ENCODE measurements at regions not wholly inside any gene's neighbourhood (a gene's known extent, or its start where the extent isn't known, plus 50 kb on each side); places are given as distances from the start of the nearest gene placed in this dataset.

DNA sequence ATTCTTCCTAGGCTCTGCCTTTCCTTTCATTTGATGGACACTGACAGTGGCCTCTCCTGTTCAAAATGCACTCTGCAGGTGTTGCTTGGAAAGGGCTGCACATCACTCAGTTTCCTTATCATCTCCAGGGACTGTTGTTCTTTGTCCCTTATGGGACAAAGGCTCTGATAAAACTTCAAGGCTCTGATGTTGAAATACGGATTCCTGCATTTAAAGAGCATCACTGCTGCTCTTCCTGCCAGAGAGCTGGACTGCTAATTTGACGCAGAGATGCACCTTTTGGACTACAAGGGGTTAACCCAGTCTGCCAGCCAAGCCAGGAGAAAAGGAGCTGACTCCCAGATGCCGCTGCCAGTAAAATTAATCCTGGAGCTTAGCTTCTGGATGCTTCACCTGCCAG is 952.1 kb downstream of the DIAPH3 start:
- no peak overlapping the region for H2AFZ ChIP-seq (ENCODE audit: low read depth, low read length)

DNA sequence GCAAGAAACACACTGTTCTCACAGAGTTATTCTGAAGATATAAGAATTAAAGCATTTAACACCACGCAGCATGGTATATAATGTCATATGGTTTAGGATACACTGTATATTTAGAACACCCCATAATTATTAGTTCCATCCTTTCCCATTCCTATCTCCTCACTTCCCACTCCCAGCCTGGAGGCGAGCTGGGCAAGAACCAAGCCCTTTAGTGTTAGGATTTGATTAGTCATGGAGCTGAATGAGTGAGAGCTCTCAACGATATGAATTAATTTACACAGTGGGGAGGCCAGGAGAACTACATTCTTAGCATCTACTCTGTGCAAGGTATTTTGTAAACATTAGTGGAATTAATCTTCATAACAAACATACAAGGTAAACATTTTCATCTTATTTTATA is 934.3 kb downstream of the DIAPH3 start:
- Histone ChIP-seq H2AFZ (ENCODE audit: low read depth, low read length) (no peak overlapping the region), H3K9ac (ENCODE audit: low read length) (no peak overlapping the region), H3K9me3 (ENCODE audit: low read length) (no peaks in the 10 kb centered on the region), H3K36me3 (ENCODE audit: insufficient read depth, low read length) (no peaks in the 10 kb centered on the region), H4K20me1 (ENCODE audit: insufficient read depth) (no peaks in the 10 kb centered on the region), H3K27me3 (ENCODE audit: insufficient read depth, low read depth, low read length) (no peaks in the 10 kb centered on the region), H3F3A (ENCODE audit: insufficient read depth, low read length, poor library complexity, severe bottlenecking) (no peaks in the 10 kb centered on the region), H3K27ac (ENCODE audit: low read length) (no peak overlapping the region), H3K4me3 (ENCODE audit: low read length) (no peak overlapping the region), H3K79me2 (replicated peaks; ENCODE audit: insufficient read depth, low read length) (no peaks in the 10 kb centered on the region), H3K9me2 (ENCODE audit: insufficient read depth, low read length) (no peaks in the 10 kb centered on the region), H3K4me2 (ENCODE audit: low read length) (no peak overlapping the region)
- TF ChIP-seq MXI1 (conservative IDR thresholded peaks at IDR 0.05; ENCODE audit: poor library complexity, severe bottlenecking) (no peak), TAF1 (IDR thresholded peaks at IDR 0.05; ENCODE audit: low read depth) (no peak), EZH2 (IDR thresholded peaks at IDR 0.05; ENCODE audit: borderline replicate concordance, insufficient read depth, low read length, poor library complexity, severe bottlenecking) (no peak), SMC3 (conservative IDR thresholded peaks at IDR 0.05; ENCODE audit: poor library complexity) (no peak), POLR2AphosphoS5 (IDR thresholded peaks at IDR 0.05) (no peak), RAD21 (conservative IDR thresholded peaks at IDR 0.05) (no peak), EP300 (conservative IDR thresholded peaks at IDR 0.05; ENCODE audit: poor library complexity, severe bottlenecking) (no peak)
- TF ChIP-seq, protein P1, sequence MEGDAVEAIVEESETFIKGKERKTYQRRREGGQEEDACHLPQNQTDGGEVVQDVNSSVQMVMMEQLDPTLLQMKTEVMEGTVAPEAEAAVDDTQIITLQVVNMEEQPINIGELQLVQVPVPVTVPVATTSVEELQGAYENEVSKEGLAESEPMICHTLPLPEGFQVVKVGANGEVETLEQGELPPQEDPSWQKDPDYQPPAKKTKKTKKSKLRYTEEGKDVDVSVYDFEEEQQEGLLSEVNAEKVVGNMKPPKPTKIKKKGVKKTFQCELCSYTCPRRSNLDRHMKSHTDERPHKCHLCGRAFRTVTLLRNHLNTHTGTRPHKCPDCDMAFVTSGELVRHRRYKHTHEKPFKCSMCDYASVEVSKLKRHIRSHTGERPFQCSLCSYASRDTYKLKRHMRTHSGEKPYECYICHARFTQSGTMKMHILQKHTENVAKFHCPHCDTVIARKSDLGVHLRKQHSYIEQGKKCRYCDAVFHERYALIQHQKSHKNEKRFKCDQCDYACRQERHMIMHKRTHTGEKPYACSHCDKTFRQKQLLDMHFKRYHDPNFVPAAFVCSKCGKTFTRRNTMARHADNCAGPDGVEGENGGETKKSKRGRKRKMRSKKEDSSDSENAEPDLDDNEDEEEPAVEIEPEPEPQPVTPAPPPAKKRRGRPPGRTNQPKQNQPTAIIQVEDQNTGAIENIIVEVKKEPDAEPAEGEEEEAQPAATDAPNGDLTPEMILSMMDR (IDR thresholded peaks at IDR 0.05; ENCODE audit: poor library complexity, severe bottlenecking): no peak
- TF ChIP-seq, protein P2, sequence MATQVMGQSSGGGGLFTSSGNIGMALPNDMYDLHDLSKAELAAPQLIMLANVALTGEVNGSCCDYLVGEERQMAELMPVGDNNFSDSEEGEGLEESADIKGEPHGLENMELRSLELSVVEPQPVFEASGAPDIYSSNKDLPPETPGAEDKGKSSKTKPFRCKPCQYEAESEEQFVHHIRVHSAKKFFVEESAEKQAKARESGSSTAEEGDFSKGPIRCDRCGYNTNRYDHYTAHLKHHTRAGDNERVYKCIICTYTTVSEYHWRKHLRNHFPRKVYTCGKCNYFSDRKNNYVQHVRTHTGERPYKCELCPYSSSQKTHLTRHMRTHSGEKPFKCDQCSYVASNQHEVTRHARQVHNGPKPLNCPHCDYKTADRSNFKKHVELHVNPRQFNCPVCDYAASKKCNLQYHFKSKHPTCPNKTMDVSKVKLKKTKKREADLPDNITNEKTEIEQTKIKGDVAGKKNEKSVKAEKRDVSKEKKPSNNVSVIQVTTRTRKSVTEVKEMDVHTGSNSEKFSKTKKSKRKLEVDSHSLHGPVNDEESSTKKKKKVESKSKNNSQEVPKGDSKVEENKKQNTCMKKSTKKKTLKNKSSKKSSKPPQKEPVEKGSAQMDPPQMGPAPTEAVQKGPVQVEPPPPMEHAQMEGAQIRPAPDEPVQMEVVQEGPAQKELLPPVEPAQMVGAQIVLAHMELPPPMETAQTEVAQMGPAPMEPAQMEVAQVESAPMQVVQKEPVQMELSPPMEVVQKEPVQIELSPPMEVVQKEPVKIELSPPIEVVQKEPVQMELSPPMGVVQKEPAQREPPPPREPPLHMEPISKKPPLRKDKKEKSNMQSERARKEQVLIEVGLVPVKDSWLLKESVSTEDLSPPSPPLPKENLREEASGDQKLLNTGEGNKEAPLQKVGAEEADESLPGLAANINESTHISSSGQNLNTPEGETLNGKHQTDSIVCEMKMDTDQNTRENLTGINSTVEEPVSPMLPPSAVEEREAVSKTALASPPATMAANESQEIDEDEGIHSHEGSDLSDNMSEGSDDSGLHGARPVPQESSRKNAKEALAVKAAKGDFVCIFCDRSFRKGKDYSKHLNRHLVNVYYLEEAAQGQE (IDR thresholded peaks at IDR 0.05; ENCODE audit: borderline replicate concordance): no peak

More for the DNA sequence above, 952.1 kb downstream of the DIAPH3 start:
- H3K27me3 ChIP-seq (ENCODE audit: insufficient read depth, low read depth, low read length): no peaks in the 10 kb centered on the region
- no peak overlapping the region for H3K9ac ChIP-seq (ENCODE audit: low read length)
- no peaks in the 10 kb centered on the region for H3K9me3 ChIP-seq (ENCODE audit: low read length)
- H3K4me2 ChIP-seq (ENCODE audit: low read length): no peak overlapping the region
- no peaks in the 10 kb centered on the region for H3K36me3 ChIP-seq (ENCODE audit: insufficient read depth, low read length)
- no peaks in the 10 kb centered on the region for H3F3A ChIP-seq (ENCODE audit: insufficient read depth, low read length, poor library complexity, severe bottlenecking)
- no peaks in the 10 kb centered on the region for H3K79me2 ChIP-seq (replicated peaks; ENCODE audit: insufficient read depth, low read length)
- H4K20me1 ChIP-seq (ENCODE audit: insufficient read depth): no peaks in the 10 kb centered on the region
- H3K27ac ChIP-seq (ENCODE audit: low read length): no peak overlapping the region
- H3K9me2 ChIP-seq (ENCODE audit: insufficient read depth, low read length): no peaks in the 10 kb centered on the region
- H3K4me3 ChIP-seq (ENCODE audit: low read length): no peak overlapping the region
- TF ChIP-seq POLR2AphosphoS5 (IDR thresholded peaks at IDR 0.05) (no peak), EZH2 (IDR thresholded peaks at IDR 0.05; ENCODE audit: borderline replicate concordance, insufficient read depth, low read length, poor library complexity, severe bottlenecking) (no peak), MXI1 (conservative IDR thresholded peaks at IDR 0.05; ENCODE audit: poor library complexity, severe bottlenecking) (no peak)

DNA sequence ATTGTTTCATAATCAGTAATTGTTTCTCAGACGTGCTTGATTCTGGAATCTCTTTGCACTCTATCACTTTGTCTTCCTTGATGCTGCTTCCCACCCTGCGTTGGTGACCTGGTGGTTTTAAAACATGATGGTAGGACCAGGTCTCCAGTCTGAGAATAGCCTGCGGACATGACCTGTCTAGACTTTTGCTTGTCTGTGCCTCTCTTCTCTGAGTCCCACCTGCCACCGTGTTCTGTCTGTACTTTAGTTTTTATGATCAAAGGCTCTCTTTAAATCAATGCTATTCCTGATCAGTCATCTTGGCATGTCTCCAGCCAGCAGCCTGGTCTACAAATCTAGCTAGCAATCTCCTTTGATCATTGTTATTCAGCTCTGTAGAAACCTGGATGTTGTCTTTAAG is 933.9 kb downstream of the DIAPH3 start:
- Histone ChIP-seq H3K9me3 (ENCODE audit: low read length) (no peaks in the 10 kb centered on the region), H3K36me3 (ENCODE audit: insufficient read depth, low read length) (no peaks in the 10 kb centered on the region), H3K4me3 (ENCODE audit: low read length) (no peak overlapping the region), H2AFZ (ENCODE audit: low read depth, low read length) (no peak overlapping the region), H3K79me2 (replicated peaks; ENCODE audit: insufficient read depth, low read length) (no peaks in the 10 kb centered on the region), H3F3A (ENCODE audit: insufficient read depth, low read length, poor library complexity, severe bottlenecking) (no peaks in the 10 kb centered on the region), H3K27me3 (ENCODE audit: insufficient read depth, low read depth, low read length) (no peaks in the 10 kb centered on the region), H3K9ac (ENCODE audit: low read length) (no peak overlapping the region), H3K9me2 (ENCODE audit: insufficient read depth, low read length) (no peaks in the 10 kb centered on the region), H3K4me2 (ENCODE audit: low read length) (no peak overlapping the region), H4K20me1 (ENCODE audit: insufficient read depth) (no peaks in the 10 kb centered on the region), H3K27ac (ENCODE audit: low read length) (no peak overlapping the region)
- TF ChIP-seq SMC3 (conservative IDR thresholded peaks at IDR 0.05; ENCODE audit: poor library complexity) (no peak), EP300 (conservative IDR thresholded peaks at IDR 0.05; ENCODE audit: poor library complexity, severe bottlenecking) (no peak), RAD21 (conservative IDR thresholded peaks at IDR 0.05) (no peak), POLR2AphosphoS5 (IDR thresholded peaks at IDR 0.05) (no peak), MXI1 (conservative IDR thresholded peaks at IDR 0.05; ENCODE audit: poor library complexity, severe bottlenecking) (no peak)
- TF ChIP-seq, protein P2 (IDR thresholded peaks at IDR 0.05; ENCODE audit: borderline replicate concordance): no peak
